ENCODE measurements at regions not wholly inside any gene's neighbourhood (a gene's known extent, or its start where the extent isn't known, plus 50 kb on each side); places are given as distances from the start of the nearest gene placed in this dataset.

DNA sequence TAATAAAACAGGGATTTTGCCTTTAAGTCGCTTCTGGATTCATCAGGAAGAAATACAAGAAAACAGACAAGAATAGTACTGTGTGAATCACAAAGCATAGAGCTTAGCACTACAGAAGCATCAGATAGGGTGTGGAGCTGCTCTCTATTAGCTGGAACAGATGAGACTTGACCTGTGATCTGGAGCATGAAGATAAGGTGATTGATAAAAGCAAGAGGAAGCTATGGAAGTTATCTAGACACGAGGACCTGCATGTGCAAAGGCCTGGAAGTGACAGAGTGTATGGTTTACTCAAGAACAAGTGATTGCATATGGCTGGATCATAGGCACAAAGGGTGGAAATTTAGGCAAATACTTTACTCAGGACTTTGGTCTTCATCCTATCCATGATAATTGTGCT lies 112.9 kb upstream of the MLIP start:
- H3K36me3 ChIP-seq (ENCODE audit: control insufficient read depth, insufficient read depth, low read length) = no peaks in the 10 kb centered on the region
- no peaks in the 10 kb centered on the region for H3K27me3 ChIP-seq (ENCODE audit: control insufficient read depth, insufficient read depth, low read length)
- H3K4me3 ChIP-seq (ENCODE audit: low read depth, low read length) = no peak overlapping the region
- TF ChIP-seq, protein P1, sequence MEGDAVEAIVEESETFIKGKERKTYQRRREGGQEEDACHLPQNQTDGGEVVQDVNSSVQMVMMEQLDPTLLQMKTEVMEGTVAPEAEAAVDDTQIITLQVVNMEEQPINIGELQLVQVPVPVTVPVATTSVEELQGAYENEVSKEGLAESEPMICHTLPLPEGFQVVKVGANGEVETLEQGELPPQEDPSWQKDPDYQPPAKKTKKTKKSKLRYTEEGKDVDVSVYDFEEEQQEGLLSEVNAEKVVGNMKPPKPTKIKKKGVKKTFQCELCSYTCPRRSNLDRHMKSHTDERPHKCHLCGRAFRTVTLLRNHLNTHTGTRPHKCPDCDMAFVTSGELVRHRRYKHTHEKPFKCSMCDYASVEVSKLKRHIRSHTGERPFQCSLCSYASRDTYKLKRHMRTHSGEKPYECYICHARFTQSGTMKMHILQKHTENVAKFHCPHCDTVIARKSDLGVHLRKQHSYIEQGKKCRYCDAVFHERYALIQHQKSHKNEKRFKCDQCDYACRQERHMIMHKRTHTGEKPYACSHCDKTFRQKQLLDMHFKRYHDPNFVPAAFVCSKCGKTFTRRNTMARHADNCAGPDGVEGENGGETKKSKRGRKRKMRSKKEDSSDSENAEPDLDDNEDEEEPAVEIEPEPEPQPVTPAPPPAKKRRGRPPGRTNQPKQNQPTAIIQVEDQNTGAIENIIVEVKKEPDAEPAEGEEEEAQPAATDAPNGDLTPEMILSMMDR (IDR thresholded peaks at IDR 0.05; ENCODE audit: insufficient read depth, low read length, poor library complexity, severe bottlenecking) = no peak
- no peak for DNase-seq (ENCODE audit: low read depth)

DNA sequence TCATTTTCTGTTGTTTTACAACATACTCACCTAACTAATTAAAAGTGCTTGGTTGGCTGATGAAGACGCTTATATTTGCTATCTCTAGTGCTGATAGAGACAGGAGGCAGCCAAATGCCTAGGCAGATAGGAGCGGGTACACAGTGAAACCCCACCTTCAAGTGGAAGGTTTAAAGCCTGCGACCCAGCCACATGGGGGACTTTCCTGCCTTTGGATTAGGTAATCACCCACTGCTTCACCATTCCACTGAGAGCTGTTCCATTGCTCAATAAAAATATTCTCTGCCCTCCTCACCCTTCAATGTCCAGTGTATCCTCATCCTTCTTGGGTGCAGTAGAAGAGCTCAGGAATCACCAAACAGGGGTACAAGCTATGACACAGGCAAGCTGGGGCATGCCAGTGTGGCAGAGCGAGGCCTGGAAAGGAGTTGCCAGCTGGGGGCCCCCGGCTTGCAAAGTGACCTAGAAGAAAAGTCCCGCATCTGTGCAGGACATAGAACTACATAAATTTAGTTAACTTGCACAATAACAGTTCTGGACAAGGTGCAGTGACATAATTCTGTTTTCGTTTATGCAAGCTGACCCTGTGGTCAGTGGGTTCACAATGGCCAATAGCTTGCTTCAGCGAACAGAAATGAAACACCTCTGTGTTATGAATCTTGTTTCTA lies 112.0 kb upstream of the MLIP start:
- Histone ChIP-seq H3K27me3 (ENCODE audit: control insufficient read depth, insufficient read depth, low read length) (no peaks in the 10 kb centered on the region), H3K36me3 (ENCODE audit: control insufficient read depth, insufficient read depth, low read length) (no peaks in the 10 kb centered on the region), H3K4me3 (ENCODE audit: low read depth, low read length) (no peak overlapping the region)
- TF ChIP-seq, protein P1 (IDR thresholded peaks at IDR 0.05; ENCODE audit: insufficient read depth, low read length, poor library complexity, severe bottlenecking) = no peak
- no peak for DNase-seq (ENCODE audit: low read depth)

DNA sequence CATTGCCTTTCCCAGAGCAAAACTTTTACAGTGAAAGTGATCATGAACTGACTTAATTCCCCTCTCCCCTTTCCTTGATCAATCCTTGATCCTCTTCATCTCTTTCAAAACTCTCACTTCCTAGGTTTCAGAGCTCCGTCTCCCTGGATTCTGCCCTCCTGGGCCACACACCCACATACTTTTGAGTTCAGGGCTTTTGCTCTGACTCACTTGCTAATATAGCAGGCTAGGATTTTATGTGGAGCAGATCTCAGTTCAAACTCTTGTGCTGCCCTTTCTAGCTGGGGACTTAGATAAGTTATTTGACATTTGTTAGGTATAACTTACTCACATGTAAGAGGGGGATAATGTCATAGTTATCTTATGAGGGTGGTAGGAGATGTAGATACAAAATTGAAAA lies 109.1 kb upstream of the MLIP start:
- TF ChIP-seq, protein P1 (IDR thresholded peaks at IDR 0.05; ENCODE audit: insufficient read depth, low read length, poor library complexity, severe bottlenecking) = no peak
- DNase-seq (ENCODE audit: low read depth) = no peak

DNA sequence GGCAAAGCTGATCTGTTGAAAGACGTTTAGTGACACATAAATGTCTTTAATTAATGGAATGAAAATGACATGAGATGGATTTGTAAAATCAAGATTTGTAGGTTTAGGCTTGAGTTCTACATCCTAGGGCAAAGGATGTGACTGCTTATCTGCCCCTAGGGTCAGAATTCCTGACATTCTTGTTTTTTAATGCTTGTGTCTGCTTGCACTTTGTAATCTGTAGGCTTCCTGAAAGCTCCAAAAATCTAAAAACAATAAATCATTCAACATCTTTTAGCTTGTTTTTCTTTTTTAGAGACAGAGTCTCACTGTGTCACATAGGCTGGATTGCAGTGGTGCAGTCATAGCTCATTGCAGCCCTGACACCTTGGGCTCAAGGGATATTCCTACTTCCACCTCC lies 107.9 kb upstream of the MLIP start:
- no peaks in the 10 kb centered on the region for H3K27me3 ChIP-seq (ENCODE audit: control insufficient read depth, insufficient read depth, low read length)
- H3K36me3 ChIP-seq (ENCODE audit: control insufficient read depth, insufficient read depth, low read length) = no peaks in the 10 kb centered on the region
- DNase-seq (ENCODE audit: low read depth) = no peak

More for the DNA sequence above, 109.1 kb upstream of the MLIP start:
- Histone ChIP-seq H3K36me3 (ENCODE audit: control insufficient read depth, insufficient read depth, low read length) (no peaks in the 10 kb centered on the region), H3K4me3 (ENCODE audit: low read depth, low read length) (no peak overlapping the region), H3K27me3 (ENCODE audit: control insufficient read depth, insufficient read depth, low read length) (no peaks in the 10 kb centered on the region)

DNA sequence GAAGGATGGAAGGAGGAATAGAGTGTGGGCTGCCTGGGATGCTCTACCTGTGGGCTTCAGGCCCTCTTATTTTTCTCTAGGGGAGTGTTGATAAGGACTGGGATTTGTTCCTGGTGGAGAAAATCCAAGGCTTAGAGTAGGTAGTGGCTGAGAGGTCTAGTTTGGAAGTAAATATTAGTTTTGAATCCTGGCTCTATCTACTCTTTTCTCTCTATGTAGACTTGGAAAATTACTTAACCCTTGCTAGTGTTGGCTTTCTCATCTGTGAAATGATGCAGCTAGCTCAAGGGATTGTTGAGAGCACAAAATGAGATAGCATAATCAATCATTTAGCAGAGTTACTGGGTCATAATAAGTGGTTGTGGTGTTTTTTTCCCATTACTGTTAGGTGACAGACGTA lies 102.7 kb upstream of the MLIP start:
- H3K27me3 ChIP-seq (ENCODE audit: control insufficient read depth, insufficient read depth, low read length) = no peaks in the 10 kb centered on the region
- TF ChIP-seq, protein P1 (IDR thresholded peaks at IDR 0.05; ENCODE audit: insufficient read depth, low read length, poor library complexity, severe bottlenecking) = no peak
- no peak overlapping the region for H3K4me3 ChIP-seq (ENCODE audit: low read depth, low read length)
- no peaks in the 10 kb centered on the region for H3K36me3 ChIP-seq (ENCODE audit: control insufficient read depth, insufficient read depth, low read length)
- no peak for DNase-seq (ENCODE audit: low read depth)

More for the DNA sequence above, 107.9 kb upstream of the MLIP start:
- no peak overlapping the region for H3K4me3 ChIP-seq (ENCODE audit: low read depth, low read length)
- TF ChIP-seq, protein P1 (IDR thresholded peaks at IDR 0.05; ENCODE audit: insufficient read depth, low read length, poor library complexity, severe bottlenecking) = no peak

DNA sequence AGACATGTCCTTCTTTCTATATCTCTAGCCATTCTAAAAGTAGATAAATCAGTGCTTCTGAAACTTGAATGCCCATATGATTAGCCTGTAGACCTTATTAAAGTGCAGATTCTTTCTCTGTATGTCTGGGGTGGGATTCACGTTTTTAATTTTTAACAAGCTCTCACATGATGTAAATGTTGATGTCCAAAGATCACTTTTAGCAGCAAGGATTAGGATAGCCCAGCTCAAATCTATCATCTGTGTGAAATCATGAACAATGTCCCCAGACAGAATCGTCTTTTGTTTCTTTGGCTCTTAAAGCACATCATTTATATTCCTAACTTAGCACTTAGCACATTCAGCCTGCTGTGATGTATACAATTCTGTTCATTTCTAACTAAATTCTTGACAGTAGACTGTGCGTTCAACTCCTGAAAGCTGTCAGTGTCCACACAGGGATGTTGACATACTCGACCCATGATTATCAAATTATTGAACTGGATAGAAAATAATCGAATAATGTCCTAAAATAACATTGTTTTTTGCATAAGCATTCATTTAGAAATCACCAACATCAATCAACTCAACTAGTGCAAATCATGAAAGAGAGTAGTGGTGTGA lies 102.1 kb upstream of the MLIP start:
- DNase-seq (ENCODE audit: low read depth) = no peak
- Histone ChIP-seq H3K27me3 (ENCODE audit: control insufficient read depth, insufficient read depth, low read length) (no peaks in the 10 kb centered on the region), H3K36me3 (ENCODE audit: control insufficient read depth, insufficient read depth, low read length) (no peaks in the 10 kb centered on the region), H3K4me3 (ENCODE audit: low read depth, low read length) (no peak overlapping the region)
- TF ChIP-seq, protein P1 (IDR thresholded peaks at IDR 0.05; ENCODE audit: insufficient read depth, low read length, poor library complexity, severe bottlenecking) = no peak
